GM13976 (cell line): ENCODE measurements at regions not wholly inside any gene's neighbourhood (a gene's known extent, or its start where the extent isn't known, plus 50 kb on each side); places are given as distances from the start of the nearest gene placed in this dataset.
"Not testable (repeated sequence)": the region's sequence is repeated elsewhere in the genome, so short reads cannot be mapped to it uniquely, and the experiment has no call there.

ENCODE experiments used
- DNase-seq: peaks from one replicate; pipeline ENCODE4 v3.0.0; 2012; ENCODE audit warnings: low spot score
- CTCF ChIP-seq: IDR thresholded peaks from 2 replicates; pipeline ENCODE4 v1.5.1; 2012; ENCODE audit warnings: borderline replicate concordance, mild to moderate bottlenecking; ENCODE audit not compliant: insufficient read depth; ENCODE audit errors: extremely low read depth, missing control alignments, control extremely low read depth
- in situ Hi-C: fragments of 300-500 bp; cut with MboI; formaldehyde crosslinking; loops from one replicate; pipeline ENCODE4 v1.12.0; 2022; ENCODE audit warnings: low sequenced_read_pairs, mixed read lengths, inconsistent platforms; ENCODE audit not compliant: unreplicated experiment

- no peak for DNase-seq
- TF ChIP-seq CTCF: no peak
- in situ Hi-C loops: no loop called here
These were observed 1194.7 kb upstream of the CRIM1 start for GRCh38 chr2:35160871-35161270.

GRCh38 chr2:35125871-35126270 lies 1229.7 kb upstream of the CRIM1 start:
- no peak for TF ChIP-seq CTCF
- in situ Hi-C loops: no loop called here
- no peak for DNase-seq

GRCh38 chr2:35125278-35125677 lies 1230.3 kb upstream of the CRIM1 start:
- no peak for TF ChIP-seq CTCF
- no peak for DNase-seq
- in situ Hi-C loops: no loop called here

- in situ Hi-C loops: no loop called here
- TF ChIP-seq CTCF: no peak
- no peak for DNase-seq
These were observed 1239.4 kb upstream of the CRIM1 start for GRCh38 chr2:35116151-35116550.

GRCh38 chr2:35114765-35115164 lies 1240.8 kb upstream of the CRIM1 start:
- in situ Hi-C loops: no loop called here

GRCh38 chr2:35112367-35112766 lies 1243.2 kb upstream of the CRIM1 start:
- DNase-seq, in situ Hi-C loops: not testable (repeated sequence)

More at GRCh38 chr2:35114765-35115164, 1240.8 kb upstream of the CRIM1 start:
- no peak for DNase-seq
- TF ChIP-seq CTCF: no peak

GRCh38 chr2:35104309-35104708 lies 1251.3 kb upstream of the CRIM1 start:
- DNase-seq: no peak
- TF ChIP-seq CTCF: no peak
- in situ Hi-C loops: no loop called here
